ENCODE measurements at regions not wholly inside any gene's neighbourhood (a gene's known extent, or its start where the extent isn't known, plus 50 kb on each side); places are given as distances from the start of the nearest gene placed in this dataset.

DNA sequence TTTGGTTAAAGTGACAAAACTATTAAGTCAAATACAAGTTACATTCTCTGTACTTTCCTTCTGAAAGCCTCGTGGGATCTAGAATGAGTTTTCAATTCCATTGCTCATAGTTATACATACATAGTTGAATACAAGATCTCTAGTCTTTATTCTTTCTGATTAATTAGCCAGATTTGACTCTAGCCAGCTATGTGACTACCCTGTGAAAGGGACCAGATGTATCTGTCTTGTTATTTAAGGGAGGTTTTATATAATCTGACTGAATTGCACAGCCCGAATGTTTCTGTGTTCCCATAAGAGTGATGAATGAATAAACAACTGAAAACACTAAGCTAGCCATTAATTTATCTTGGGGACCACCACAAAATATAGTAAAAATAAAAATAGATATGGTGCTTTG lies 166.7 kb downstream of the TMEM167A start:
- H3K79me2 ChIP-seq (ENCODE audit: insufficient read depth, low read length) = no peaks in the 10 kb centered on the region

DNA sequence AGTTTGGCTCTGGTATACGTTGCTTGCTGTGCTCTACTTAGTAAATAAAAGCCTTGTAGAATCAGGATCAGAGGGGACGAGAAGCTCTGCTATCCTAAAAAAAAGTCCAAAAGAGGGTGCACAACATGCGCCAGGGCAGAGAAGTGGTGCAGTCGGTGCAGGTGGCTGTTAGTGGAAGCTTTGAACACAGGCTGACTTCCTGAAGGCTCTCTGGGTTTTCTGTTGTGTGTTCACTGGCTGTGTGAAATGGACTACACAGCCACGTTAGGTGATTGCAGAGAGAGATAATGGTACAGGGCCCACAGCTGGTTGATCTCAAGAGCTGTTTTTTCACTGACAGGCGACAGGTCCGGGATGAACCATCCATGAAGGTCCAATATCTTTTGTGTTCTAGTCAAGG lies 167.4 kb downstream of the TMEM167A start:
- Histone ChIP-seq H3K9ac (ENCODE audit: low read depth, low read length, poor library complexity, severe bottlenecking) (peak overlapping the region; percentile 12), H3K9me2 (replicated peaks; ENCODE audit: low read depth, low read length) (no peaks in the 10 kb centered on the region), H2AFZ (ENCODE audit: low read length) (peak overlapping the region; percentile 47), H3K27me3 (ENCODE audit: insufficient read depth, low read length, poor library complexity, severe bottlenecking) (no peaks in the 10 kb centered on the region), H3F3A (ENCODE audit: low read depth) (no peaks in the 10 kb centered on the region), H3K79me2 (ENCODE audit: insufficient read depth, low read length) (no peaks in the 10 kb centered on the region), H3K9me3 (ENCODE audit: insufficient read depth, low read depth, low read length) (no peaks in the 10 kb centered on the region), H3K4me1 (ENCODE audit: insufficient read depth, low read length, poor library complexity, severe bottlenecking) (peaks cover 32% of the 10 kb centered on the region), H4K20me1 (ENCODE audit: insufficient read depth, low read length, poor library complexity, severe bottlenecking) (no peaks in the 10 kb centered on the region), H3K4me3 (ENCODE audit: low read length, poor library complexity, severe bottlenecking) (no peak overlapping the region), H3K36me3 (ENCODE audit: insufficient read depth, low read length) (no peaks in the 10 kb centered on the region), H3K4me2 (ENCODE audit: low read depth, low read length, poor library complexity, severe bottlenecking) (peak overlapping the region; percentile 23)
- TF ChIP-seq EZH2phosphoT487 (IDR thresholded peaks at IDR 0.05; ENCODE audit: borderline replicate concordance) = no peak
- TF ChIP-seq, protein P1, sequence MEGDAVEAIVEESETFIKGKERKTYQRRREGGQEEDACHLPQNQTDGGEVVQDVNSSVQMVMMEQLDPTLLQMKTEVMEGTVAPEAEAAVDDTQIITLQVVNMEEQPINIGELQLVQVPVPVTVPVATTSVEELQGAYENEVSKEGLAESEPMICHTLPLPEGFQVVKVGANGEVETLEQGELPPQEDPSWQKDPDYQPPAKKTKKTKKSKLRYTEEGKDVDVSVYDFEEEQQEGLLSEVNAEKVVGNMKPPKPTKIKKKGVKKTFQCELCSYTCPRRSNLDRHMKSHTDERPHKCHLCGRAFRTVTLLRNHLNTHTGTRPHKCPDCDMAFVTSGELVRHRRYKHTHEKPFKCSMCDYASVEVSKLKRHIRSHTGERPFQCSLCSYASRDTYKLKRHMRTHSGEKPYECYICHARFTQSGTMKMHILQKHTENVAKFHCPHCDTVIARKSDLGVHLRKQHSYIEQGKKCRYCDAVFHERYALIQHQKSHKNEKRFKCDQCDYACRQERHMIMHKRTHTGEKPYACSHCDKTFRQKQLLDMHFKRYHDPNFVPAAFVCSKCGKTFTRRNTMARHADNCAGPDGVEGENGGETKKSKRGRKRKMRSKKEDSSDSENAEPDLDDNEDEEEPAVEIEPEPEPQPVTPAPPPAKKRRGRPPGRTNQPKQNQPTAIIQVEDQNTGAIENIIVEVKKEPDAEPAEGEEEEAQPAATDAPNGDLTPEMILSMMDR (conservative IDR thresholded peaks at IDR 0.05; ENCODE audit: low read length) = no peak

More for the DNA sequence above, 166.7 kb downstream of the TMEM167A start:
- Histone ChIP-seq H3K27me3 (ENCODE audit: insufficient read depth, low read length, poor library complexity, severe bottlenecking) (no peaks in the 10 kb centered on the region), H3K4me2 (ENCODE audit: low read depth, low read length, poor library complexity, severe bottlenecking) (no peak overlapping the region), H3K9me3 (ENCODE audit: insufficient read depth, low read depth, low read length) (no peaks in the 10 kb centered on the region; the same call in 1 of the 2 replicates), H3K4me1 (ENCODE audit: insufficient read depth, low read length, poor library complexity, severe bottlenecking) (peaks cover 32% of the 10 kb centered on the region), H3K36me3 (ENCODE audit: insufficient read depth, low read length) (no peaks in the 10 kb centered on the region), H4K20me1 (ENCODE audit: insufficient read depth, low read length, poor library complexity, severe bottlenecking) (no peaks in the 10 kb centered on the region), H3K4me3 (ENCODE audit: low read length, poor library complexity, severe bottlenecking) (no peak overlapping the region), H3F3A (ENCODE audit: low read depth) (no peaks in the 10 kb centered on the region), H3K9me2 (replicated peaks; ENCODE audit: low read depth, low read length) (no peaks in the 10 kb centered on the region), H3K9ac (ENCODE audit: low read depth, low read length, poor library complexity, severe bottlenecking) (no peak overlapping the region), H2AFZ (ENCODE audit: low read length) (no peak overlapping the region)
- TF ChIP-seq, protein P1 (conservative IDR thresholded peaks at IDR 0.05; ENCODE audit: low read length) = no peak
- no peak for TF ChIP-seq EZH2phosphoT487 (IDR thresholded peaks at IDR 0.05; ENCODE audit: borderline replicate concordance)

DNA sequence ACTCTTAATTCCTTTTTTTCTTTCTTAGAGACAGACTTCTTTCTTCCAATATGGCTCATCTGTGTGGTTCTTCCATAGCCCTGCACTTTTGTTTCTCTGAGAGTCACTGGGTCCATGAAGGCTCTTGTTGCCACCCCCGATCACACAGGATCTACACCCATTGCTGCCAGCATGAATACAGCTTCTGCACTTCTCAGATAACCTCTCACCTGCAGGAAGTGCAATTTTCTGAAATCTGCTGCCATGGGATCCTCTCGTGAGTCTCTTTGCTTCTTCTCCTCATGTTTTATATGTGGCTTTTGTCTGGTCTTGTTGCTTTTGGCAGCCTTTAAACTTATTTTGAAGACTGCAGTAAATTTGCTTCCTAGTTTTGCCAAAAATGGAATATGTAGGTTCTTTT lies 171.2 kb downstream of the TMEM167A start:
- no peak overlapping the region for H3K9ac ChIP-seq (ENCODE audit: low read depth, low read length, poor library complexity, severe bottlenecking)
- peaks cover 25% of the 10 kb centered on the region for H3K4me1 ChIP-seq (ENCODE audit: insufficient read depth, low read length, poor library complexity, severe bottlenecking)
- H3K4me2 ChIP-seq (ENCODE audit: low read depth, low read length, poor library complexity, severe bottlenecking) = no peak overlapping the region
- TF ChIP-seq, protein P1 (conservative IDR thresholded peaks at IDR 0.05; ENCODE audit: low read length) = no peak
- no peak for TF ChIP-seq EZH2phosphoT487 (IDR thresholded peaks at IDR 0.05; ENCODE audit: borderline replicate concordance)
- no peaks in the 10 kb centered on the region for H3K27me3 ChIP-seq (ENCODE audit: insufficient read depth, low read length, poor library complexity, severe bottlenecking)
- H3K79me2 ChIP-seq (ENCODE audit: insufficient read depth, low read length) = no peaks in the 10 kb centered on the region
- no peak overlapping the region for H3K4me3 ChIP-seq (ENCODE audit: low read length, poor library complexity, severe bottlenecking)
- peak overlapping the region; percentile 71 for H2AFZ ChIP-seq (ENCODE audit: low read length)
- H3K9me2 ChIP-seq (replicated peaks; ENCODE audit: low read depth, low read length) = no peaks in the 10 kb centered on the region
- 0 out of 2 replicates have a peak, but pooled peaks cover 5% of the 10 kb centered on the region for H3K9me3 ChIP-seq (ENCODE audit: insufficient read depth, low read depth, low read length)
- no peaks in the 10 kb centered on the region for H3K36me3 ChIP-seq (ENCODE audit: insufficient read depth, low read length)
- no peaks in the 10 kb centered on the region for H4K20me1 ChIP-seq (ENCODE audit: insufficient read depth, low read length, poor library complexity, severe bottlenecking)
- no peaks in the 10 kb centered on the region for H3F3A ChIP-seq (ENCODE audit: low read depth)

Measured in Loucy (cell line).